ENCODE measurements at regions not wholly inside any gene's neighbourhood (a gene's known extent, or its start where the extent isn't known, plus 50 kb on each side); places are given as distances from the start of the nearest gene placed in this dataset.

DNA sequence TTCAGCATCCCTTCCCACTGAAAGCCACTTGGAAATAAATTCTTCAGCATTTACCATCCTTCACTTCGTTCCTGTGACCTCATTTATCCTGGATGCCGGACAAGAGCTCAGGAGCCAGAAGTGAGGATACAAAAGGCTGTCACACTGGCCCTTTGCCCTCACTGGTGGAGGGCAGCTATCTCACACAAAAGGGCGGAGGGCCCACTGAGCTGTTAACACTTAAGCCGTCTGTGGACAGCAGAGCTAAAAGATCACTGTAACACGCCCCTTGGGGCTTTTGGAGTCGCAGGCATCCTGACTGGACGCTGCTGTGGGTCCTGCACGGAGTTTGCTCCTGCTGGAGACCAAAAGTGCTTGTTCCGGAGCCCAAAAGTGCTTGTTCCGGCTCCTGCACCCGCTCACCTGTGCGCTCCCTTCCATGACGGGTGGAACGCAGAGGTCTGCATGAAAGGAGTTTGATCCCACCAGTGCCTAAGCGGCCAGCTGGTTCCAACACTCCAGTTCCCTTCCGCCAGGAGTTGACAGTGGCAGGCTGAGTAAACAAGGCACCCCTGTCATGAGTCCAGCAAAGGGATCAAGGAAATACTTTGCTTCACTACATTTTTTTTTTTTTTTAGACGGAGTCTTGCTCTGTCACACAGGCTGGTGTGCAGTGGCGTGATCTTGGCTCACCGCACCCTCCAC lies 572.0 kb upstream of the LINC00305 start:
- Histone ChIP-seq H4K20me1 (ENCODE audit: insufficient read depth) (no peaks in the 10 kb centered on the region), H3K79me2 (ENCODE audit: insufficient read depth, low read depth) (no peaks in the 10 kb centered on the region), H3K4me3 (IDR thresholded peaks at IDR 0.05; ENCODE audit: insufficient read depth, low read depth, low read length) (no peak overlapping the region), H3K36me3 (ENCODE audit: insufficient read depth) (no peaks in the 10 kb centered on the region), H3K27ac (no peak overlapping the region), H3K27me3 (ENCODE audit: insufficient read depth, low read depth) (no peaks in the 10 kb centered on the region), H3K4me2 (no peak overlapping the region), H3K4me1 (ENCODE audit: low read depth, poor library complexity, severe bottlenecking) (no peaks in the 10 kb centered on the region), H3K9ac (no peak overlapping the region), H2AFZ (ENCODE audit: low read depth) (no peak overlapping the region)
- TF ChIP-seq, protein P1, sequence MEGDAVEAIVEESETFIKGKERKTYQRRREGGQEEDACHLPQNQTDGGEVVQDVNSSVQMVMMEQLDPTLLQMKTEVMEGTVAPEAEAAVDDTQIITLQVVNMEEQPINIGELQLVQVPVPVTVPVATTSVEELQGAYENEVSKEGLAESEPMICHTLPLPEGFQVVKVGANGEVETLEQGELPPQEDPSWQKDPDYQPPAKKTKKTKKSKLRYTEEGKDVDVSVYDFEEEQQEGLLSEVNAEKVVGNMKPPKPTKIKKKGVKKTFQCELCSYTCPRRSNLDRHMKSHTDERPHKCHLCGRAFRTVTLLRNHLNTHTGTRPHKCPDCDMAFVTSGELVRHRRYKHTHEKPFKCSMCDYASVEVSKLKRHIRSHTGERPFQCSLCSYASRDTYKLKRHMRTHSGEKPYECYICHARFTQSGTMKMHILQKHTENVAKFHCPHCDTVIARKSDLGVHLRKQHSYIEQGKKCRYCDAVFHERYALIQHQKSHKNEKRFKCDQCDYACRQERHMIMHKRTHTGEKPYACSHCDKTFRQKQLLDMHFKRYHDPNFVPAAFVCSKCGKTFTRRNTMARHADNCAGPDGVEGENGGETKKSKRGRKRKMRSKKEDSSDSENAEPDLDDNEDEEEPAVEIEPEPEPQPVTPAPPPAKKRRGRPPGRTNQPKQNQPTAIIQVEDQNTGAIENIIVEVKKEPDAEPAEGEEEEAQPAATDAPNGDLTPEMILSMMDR (conservative IDR thresholded peaks at IDR 0.05; ENCODE audit: low read depth, low read length), result no peak

DNA sequence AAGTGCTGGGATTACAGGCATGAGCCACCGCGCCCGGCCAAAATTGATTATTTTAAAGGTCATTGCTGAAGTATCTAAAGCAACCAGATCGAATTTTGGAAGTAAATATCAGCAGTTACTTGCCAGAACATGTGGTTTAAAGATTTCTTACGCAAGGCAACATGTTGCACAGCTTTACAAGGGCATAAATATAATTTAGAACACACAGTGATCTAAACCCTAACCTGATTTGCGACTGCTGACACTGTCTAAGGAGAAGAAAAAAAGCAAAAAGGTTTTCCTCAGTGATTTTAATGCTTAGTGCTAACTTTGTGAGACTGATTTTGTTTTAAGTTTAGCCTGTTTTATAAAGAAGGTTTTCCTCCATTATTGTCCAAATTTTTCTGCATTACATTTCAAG lies 569.9 kb upstream of the LINC00305 start:
- TF ChIP-seq, protein P1 (conservative IDR thresholded peaks at IDR 0.05; ENCODE audit: low read depth, low read length), result no peak
- Histone ChIP-seq H3K79me2 (ENCODE audit: insufficient read depth, low read depth) (no peaks in the 10 kb centered on the region), H3K4me3 (IDR thresholded peaks at IDR 0.05; ENCODE audit: insufficient read depth, low read depth, low read length) (no peak overlapping the region), H3K9ac (no peak overlapping the region), H3K4me1 (ENCODE audit: low read depth, poor library complexity, severe bottlenecking) (peaks cover under 1% of the 10 kb centered on the region), H2AFZ (ENCODE audit: low read depth) (no peak overlapping the region), H4K20me1 (ENCODE audit: insufficient read depth) (no peaks in the 10 kb centered on the region), H3K27ac (no peak overlapping the region), H3K4me2 (no peak overlapping the region), H3K27me3 (ENCODE audit: insufficient read depth, low read depth) (no peaks in the 10 kb centered on the region), H3K36me3 (ENCODE audit: insufficient read depth) (no peaks in the 10 kb centered on the region)

DNA sequence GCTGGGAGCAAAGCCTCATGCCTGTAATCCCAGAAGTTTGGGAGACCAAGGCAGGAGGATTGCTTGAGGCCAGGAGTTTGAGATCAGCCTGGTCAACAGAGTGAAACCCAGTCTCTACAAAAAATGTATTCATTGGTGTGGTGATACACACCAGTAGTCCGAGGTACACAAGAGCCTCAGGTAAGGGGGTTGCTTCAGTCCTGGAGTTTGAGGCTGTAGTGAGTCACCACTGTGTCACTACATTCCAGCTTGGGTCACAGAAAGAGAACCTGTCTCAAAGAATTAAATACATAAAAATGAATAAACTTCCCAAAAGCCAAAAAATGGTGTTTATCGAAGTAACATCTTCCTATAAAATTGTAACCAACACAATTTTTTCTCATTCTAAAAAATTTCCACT lies 568.1 kb upstream of the LINC00305 start:
- Histone ChIP-seq H3K4me3 (IDR thresholded peaks at IDR 0.05; ENCODE audit: insufficient read depth, low read depth, low read length) (no peak overlapping the region), H3K4me1 (ENCODE audit: low read depth, poor library complexity, severe bottlenecking) (peaks cover 9% of the 10 kb centered on the region), H3K79me2 (ENCODE audit: insufficient read depth, low read depth) (no peaks in the 10 kb centered on the region), H3K9ac (no peak overlapping the region), H3K4me2 (no peak overlapping the region), H4K20me1 (ENCODE audit: insufficient read depth) (no peaks in the 10 kb centered on the region), H3K36me3 (ENCODE audit: insufficient read depth) (no peaks in the 10 kb centered on the region), H3K27ac (no peak overlapping the region), H2AFZ (ENCODE audit: low read depth) (no peak overlapping the region), H3K27me3 (ENCODE audit: insufficient read depth, low read depth) (no peaks in the 10 kb centered on the region)
- TF ChIP-seq, protein P1 (conservative IDR thresholded peaks at IDR 0.05; ENCODE audit: low read depth, low read length), result no peak

DNA sequence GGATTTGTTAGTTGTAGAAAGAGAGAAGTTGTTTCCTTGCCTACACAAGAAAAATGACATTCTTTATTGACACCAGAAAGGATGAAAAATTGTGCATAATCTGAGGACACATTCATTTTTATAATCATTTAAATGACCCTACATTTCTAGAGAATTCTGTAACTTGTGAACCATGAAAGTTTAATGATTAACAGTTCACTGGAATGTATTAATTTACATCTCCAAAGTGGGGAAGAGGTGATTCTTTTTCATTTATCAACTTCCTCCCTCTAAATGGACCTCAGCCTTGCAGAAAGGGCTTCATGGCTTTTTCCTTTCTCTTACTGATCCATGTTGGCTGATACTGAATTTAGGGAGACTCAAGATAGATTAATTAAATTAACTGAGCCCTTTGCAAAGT lies 565.2 kb upstream of the LINC00305 start:
- no peak overlapping the region for H3K9ac ChIP-seq
- no peak overlapping the region for H3K27ac ChIP-seq
- no peak overlapping the region for H3K4me3 ChIP-seq (IDR thresholded peaks at IDR 0.05; ENCODE audit: insufficient read depth, low read depth, low read length)
- H3K79me2 ChIP-seq (ENCODE audit: insufficient read depth, low read depth), result no peaks in the 10 kb centered on the region
- H3K27me3 ChIP-seq (ENCODE audit: insufficient read depth, low read depth), result no peaks in the 10 kb centered on the region
- H4K20me1 ChIP-seq (ENCODE audit: insufficient read depth), result no peaks in the 10 kb centered on the region
- H3K36me3 ChIP-seq (ENCODE audit: insufficient read depth), result no peaks in the 10 kb centered on the region
- H3K4me2 ChIP-seq, result no peak overlapping the region
- TF ChIP-seq, protein P1 (conservative IDR thresholded peaks at IDR 0.05; ENCODE audit: low read depth, low read length), result no peak
- H2AFZ ChIP-seq (ENCODE audit: low read depth), result no peak overlapping the region
- H3K4me1 ChIP-seq (ENCODE audit: low read depth, poor library complexity, severe bottlenecking), result peaks cover 9% of the 10 kb centered on the region

Measured in KMS-11 (cell line).